Cardiac fibroblast (primary cell): ENCODE measurements at regions not wholly inside any gene's neighbourhood (a gene's known extent, or its start where the extent isn't known, plus 50 kb on each side); places are given as distances from the start of the nearest gene placed in this dataset.

ENCODE experiments used
- DNase-seq, 2 donors: peaks; one replicate each; pipeline versions ENCODE4 v3.0.0 to v3.0.0-alpha.2; 2010; ENCODE audit warnings: low read depth in 2 of 2
- H3K4me3 ChIP-seq, 2 donors: replicated peaks in 1 of 2; 1 replicate in 1 of 2; 2 replicates in 1 of 2; pipeline ENCODE4 v1.5.1; 2011; ENCODE audit warnings: low read depth in 2 of 2, low read length in 2 of 2, mild to moderate bottlenecking in 2 of 2, moderate library complexity in 1 of 2
- TF ChIP-seq, protein P1 (sequence below): IDR thresholded peaks from one replicate; pipeline ENCODE4 v1.5.1; 2011; ENCODE audit warnings: low read depth, mild to moderate bottlenecking, low read length, inconsistent platforms

GRCh38 chr5:125154301-125155110, 408.1 kb upstream of the ZNF608 start:
- no peak overlapping the region for H3K4me3 ChIP-seq
- DNase-seq = peak in 1 of 2 donors; percentile 19
- TF ChIP-seq, protein P1, sequence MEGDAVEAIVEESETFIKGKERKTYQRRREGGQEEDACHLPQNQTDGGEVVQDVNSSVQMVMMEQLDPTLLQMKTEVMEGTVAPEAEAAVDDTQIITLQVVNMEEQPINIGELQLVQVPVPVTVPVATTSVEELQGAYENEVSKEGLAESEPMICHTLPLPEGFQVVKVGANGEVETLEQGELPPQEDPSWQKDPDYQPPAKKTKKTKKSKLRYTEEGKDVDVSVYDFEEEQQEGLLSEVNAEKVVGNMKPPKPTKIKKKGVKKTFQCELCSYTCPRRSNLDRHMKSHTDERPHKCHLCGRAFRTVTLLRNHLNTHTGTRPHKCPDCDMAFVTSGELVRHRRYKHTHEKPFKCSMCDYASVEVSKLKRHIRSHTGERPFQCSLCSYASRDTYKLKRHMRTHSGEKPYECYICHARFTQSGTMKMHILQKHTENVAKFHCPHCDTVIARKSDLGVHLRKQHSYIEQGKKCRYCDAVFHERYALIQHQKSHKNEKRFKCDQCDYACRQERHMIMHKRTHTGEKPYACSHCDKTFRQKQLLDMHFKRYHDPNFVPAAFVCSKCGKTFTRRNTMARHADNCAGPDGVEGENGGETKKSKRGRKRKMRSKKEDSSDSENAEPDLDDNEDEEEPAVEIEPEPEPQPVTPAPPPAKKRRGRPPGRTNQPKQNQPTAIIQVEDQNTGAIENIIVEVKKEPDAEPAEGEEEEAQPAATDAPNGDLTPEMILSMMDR = no peak

DNA sequence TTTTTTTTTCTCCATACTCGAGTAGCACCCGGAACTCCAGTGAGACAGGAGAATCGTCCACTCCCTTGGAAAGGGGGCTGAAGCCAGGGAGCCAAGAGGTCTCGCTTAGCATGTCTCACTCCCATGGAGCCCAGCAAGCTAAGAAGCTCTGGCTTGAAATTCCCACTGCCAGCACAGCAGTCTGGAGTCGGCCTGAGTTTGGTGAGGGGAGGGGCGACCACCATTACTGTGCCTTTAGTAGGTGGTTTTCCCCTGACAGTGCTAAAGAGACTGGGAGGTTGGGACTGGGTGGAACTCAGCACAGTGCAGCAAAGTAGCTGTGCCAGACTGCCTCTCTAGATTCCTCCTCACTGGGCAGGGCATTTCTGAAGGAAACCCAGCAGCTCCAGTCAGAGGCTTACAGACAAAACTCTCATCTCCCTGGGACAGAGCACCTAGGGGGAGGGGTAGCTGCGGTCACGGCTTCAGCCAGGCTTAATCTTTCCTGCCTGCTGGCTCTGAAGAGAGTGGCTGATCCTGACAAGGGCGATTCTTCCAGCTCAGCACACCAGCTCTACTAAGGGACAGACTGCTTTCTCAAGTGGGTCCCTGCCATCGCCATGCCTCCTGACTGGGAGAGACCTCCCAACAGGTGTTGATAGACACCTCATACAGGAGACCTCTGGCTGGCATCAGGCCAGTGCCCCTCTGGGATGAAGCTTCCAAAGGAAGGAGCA, 414.5 kb upstream of the ZNF608 start:
- TF ChIP-seq, protein P1 = no peak
- DNase-seq = peak in 1 of 2 donors; percentile 29

DNA sequence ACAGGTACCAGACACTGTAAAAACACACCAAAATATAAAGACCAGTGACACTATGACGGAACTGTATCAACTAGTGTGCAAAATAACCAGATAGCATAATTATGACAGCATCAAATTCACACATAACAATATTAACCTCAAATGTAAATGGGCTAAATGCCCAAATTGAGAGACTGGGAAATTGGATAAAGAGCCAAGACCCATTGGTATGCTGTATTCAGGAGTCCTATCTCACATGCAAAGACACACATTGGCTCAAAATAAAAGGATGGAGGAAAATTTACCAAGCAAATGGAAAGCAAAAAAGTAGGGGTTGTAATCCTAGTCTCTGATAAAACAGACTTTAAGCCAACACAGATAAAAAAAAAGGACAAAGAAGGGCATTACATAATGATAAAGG, 416.3 kb upstream of the ZNF608 start:
- no peak for DNase-seq
- H3K4me3 ChIP-seq = no peak overlapping the region
- TF ChIP-seq, protein P1 = no peak

More for the DNA sequence above, 414.5 kb upstream of the ZNF608 start:
- no peak overlapping the region for H3K4me3 ChIP-seq

DNA sequence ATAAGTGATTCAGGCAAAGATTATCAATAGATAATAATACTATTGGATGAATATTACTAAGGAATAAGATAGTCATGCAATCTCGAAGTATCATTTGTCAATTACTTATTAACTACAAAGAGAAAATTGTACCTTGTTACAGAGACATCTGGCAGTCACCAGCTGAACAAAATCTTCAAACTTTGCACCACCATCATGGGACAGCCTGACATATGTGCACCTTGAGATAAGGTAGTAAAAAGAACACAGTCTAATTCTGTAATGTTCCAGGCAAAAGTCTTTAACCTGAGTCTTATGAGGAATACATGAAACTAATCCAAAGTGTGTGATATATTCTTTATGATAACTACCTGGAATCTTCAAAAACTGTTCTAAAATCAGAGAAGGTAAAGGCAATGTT, 423.0 kb upstream of the ZNF608 start:
- no peak for DNase-seq
- TF ChIP-seq, protein P1 = no peak
- H3K4me3 ChIP-seq = no peak overlapping the region

DNA sequence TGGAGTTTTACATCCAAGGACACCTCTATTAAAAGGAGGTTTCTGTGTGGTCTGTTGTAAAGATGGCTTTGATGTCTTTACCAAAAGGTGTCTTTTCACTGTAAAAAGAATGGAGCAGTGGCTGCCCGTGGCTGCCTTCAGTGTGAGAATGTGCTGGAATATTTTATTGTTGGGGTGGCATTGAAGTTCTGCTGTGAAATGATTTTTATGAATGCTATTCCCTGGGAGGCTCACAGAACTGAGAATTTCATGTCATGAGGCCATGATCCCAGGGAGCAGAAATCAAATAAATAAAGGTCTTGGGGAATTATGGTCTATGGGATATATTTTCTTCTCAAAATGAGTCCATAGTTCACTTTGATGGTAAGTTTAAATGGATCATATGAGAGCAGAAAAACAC, 425.2 kb upstream of the ZNF608 start:
- TF ChIP-seq, protein P1 = no peak
- no peak overlapping the region for H3K4me3 ChIP-seq

GRCh38 chr5:125175348-125176004, 429.0 kb upstream of the ZNF608 start:
- TF ChIP-seq, protein P1 = no peak
- no peak overlapping the region for H3K4me3 ChIP-seq
- peak in 1 of 2 donors; percentile 31 for DNase-seq

More for the DNA sequence above, 425.2 kb upstream of the ZNF608 start:
- no peak for DNase-seq
